Glutamatergic neuron (in vitro differentiated cells): ENCODE measurements at regions not wholly inside any gene's neighbourhood (a gene's known extent, or its start where the extent isn't known, plus 50 kb on each side); places are given as distances from the start of the nearest gene placed in this dataset.

Experiments
- DNase-seq: peaks from one replicate; pipeline ENCODE4 v3.0.0; 2022
- H3K27ac Mint-ChIP-seq: one replicate; pipeline ENCODE4 v1.8.0; 2020; ENCODE audit warnings: mild to moderate bottlenecking, mixed read lengths, inconsistent platforms; ENCODE audit not compliant: unreplicated experiment
- H3K27me3 Mint-ChIP-seq: one replicate; pipeline ENCODE4 v1.8.0; 2020; ENCODE audit warnings: mild to moderate bottlenecking, moderate library complexity, mixed read lengths, inconsistent platforms; ENCODE audit not compliant: unreplicated experiment
- H3K36me3 Mint-ChIP-seq: one replicate; pipeline ENCODE4 v1.8.0; 2020; ENCODE audit warnings: mild to moderate bottlenecking, mixed read lengths, inconsistent platforms; ENCODE audit not compliant: unreplicated experiment
- H3K4me1 Mint-ChIP-seq: one replicate; pipeline ENCODE4 v1.8.0; 2020; ENCODE audit warnings: mild to moderate bottlenecking, low read depth, mixed read lengths, inconsistent platforms; ENCODE audit not compliant: unreplicated experiment
- H3K4me3 Mint-ChIP-seq: one replicate; pipeline ENCODE4 v1.8.0; 2020; ENCODE audit warnings: mild to moderate bottlenecking, mixed read lengths, inconsistent platforms; ENCODE audit not compliant: unreplicated experiment
- H3K9me3 Mint-ChIP-seq: one replicate; pipeline ENCODE4 v1.8.0; 2020; ENCODE audit warnings: mild to moderate bottlenecking, moderate library complexity, mixed read lengths, inconsistent platforms; ENCODE audit not compliant: unreplicated experiment
- CTCF ChIP-seq: fragments of 200-600 bp; sonication (generic); IDR thresholded peaks from one replicate; pipeline ENCODE4 v1.5.0; 2021; ENCODE audit not compliant: partially characterized antibody, unreplicated experiment

DNA sequence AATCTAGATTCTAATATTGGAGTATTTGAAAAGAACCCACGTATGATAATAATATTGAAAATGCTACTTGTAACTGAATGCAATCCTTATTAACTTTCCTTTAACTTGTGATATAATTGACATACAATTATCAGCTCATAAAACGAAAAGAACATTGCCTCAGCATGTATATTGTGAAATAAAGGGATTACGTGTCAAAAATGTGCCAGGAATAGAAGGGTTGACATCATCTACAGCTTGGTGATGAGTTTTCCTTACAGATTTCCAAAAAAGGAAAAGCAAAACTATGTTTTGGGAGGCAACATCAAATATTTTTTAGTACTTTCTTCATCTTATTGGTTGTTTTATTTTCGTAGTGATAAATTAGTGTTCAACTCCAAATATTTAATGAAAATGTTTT is 266.0 kb upstream of the PTGER4 start:
- Mint-ChIP-seq H3K9me3 (peaks cover 1% of the 10 kb centered on the region), H3K27me3 (no peaks in the 10 kb centered on the region), H3K36me3 (no peaks in the 10 kb centered on the region), H3K27ac (no peak overlapping the region), H3K4me1 (no peaks in the 10 kb centered on the region), H3K4me3 (no peak overlapping the region)
- no peak for TF ChIP-seq CTCF
- no peak for DNase-seq

GRCh38 chr5:40412771-40413170 is 266.9 kb upstream of the PTGER4 start:
- peaks cover 1% of the 10 kb centered on the region for H3K9me3 Mint-ChIP-seq
- no peak overlapping the region for H3K4me3 Mint-ChIP-seq
- no peak overlapping the region for H3K27ac Mint-ChIP-seq
- no peaks in the 10 kb centered on the region for H3K4me1 Mint-ChIP-seq
- no peak for DNase-seq
- H3K27me3 Mint-ChIP-seq: no peaks in the 10 kb centered on the region
- no peaks in the 10 kb centered on the region for H3K36me3 Mint-ChIP-seq
- TF ChIP-seq CTCF: no peak

DNA sequence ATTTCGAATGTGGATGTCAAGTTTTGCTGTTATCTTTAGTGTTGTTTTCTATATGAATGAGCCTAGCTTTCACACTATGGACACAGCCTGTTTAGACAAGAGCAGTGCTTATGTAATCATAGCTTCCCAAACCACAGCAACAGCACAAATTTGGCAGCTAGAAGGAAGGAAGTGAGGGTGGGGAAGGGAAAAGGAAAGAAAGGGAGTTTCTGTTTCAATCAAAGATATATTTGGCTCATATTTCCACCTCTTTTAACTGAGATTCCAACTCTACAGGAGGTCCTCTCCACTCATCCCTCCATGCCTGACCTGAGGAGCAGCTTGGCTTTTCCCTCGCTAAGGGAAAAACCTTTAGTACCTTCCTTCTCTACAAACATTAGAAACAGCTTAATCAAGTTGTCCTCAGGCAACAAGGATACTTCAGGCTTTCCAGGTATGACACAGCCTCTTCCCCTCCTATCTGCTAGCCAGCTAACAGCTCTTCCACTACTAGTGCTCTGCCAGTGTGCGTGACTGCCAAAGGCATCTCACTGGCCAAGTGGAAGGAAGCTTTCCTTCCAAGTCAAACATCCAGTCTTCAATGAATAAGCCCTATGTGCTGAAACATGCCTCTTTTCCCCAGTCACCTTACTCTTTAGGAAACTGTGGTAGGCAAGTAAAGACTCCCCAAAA is 268.6 kb upstream of the PTGER4 start:
- H3K36me3 Mint-ChIP-seq: no peaks in the 10 kb centered on the region
- H3K27ac Mint-ChIP-seq: no peak overlapping the region
- TF ChIP-seq CTCF: no peak
- H3K9me3 Mint-ChIP-seq: peaks cover 1% of the 10 kb centered on the region
- no peak overlapping the region for H3K4me3 Mint-ChIP-seq
- H3K4me1 Mint-ChIP-seq: peaks cover 6% of the 10 kb centered on the region
- DNase-seq: no peak
- H3K27me3 Mint-ChIP-seq: no peaks in the 10 kb centered on the region

- H3K27ac Mint-ChIP-seq: no peak overlapping the region
- no peaks in the 10 kb centered on the region for H3K36me3 Mint-ChIP-seq
- DNase-seq: no peak
- H3K27me3 Mint-ChIP-seq: no peaks in the 10 kb centered on the region
- H3K4me1 Mint-ChIP-seq: peaks cover 8% of the 10 kb centered on the region
- H3K9me3 Mint-ChIP-seq: peaks cover 1% of the 10 kb centered on the region
- no peak for TF ChIP-seq CTCF
- H3K4me3 Mint-ChIP-seq: no peak overlapping the region
Measured at GRCh38 chr5:40410231-40410861, 269.4 kb upstream of the PTGER4 start.

DNA sequence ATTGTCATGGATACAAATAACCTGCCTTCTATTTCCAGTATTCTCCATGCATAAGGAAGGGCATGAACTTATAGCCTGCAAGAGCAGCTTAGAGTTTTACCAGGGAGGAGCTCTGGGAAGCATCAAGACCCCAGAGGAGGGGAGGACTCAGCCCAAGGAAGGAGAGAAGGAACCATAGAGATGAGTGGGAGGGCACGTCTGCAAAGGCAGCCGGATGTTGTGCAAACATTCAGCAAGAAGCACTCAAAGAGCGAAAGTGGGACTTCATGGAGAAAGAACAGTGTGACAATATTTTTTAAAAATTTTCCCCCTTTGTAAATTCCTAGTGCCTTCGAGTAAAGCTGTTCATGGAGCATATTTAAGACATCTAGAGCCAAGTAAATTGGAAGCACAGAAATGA is 270.1 kb upstream of the PTGER4 start:
- no peaks in the 10 kb centered on the region for H3K36me3 Mint-ChIP-seq
- peaks cover 1% of the 10 kb centered on the region for H3K9me3 Mint-ChIP-seq
- peaks cover 8% of the 10 kb centered on the region for H3K4me1 Mint-ChIP-seq
- no peak for TF ChIP-seq CTCF
- no peaks in the 10 kb centered on the region for H3K27me3 Mint-ChIP-seq
- no peak for DNase-seq
- H3K4me3 Mint-ChIP-seq: no peak overlapping the region
- H3K27ac Mint-ChIP-seq: no peak overlapping the region
